Fibroblast of gingiva (primary cell): ENCODE measurements at regions not wholly inside any gene's neighbourhood (a gene's known extent, or its start where the extent isn't known, plus 50 kb on each side); places are given as distances from the start of the nearest gene placed in this dataset.

Experiments used
- DNase-seq: peaks from one replicate; pipeline ENCODE4 v3.0.0-alpha.2; 2011; ENCODE audit warnings: low read depth

- no peak for DNase-seq
Measured at GRCh38 chr9:17970277-17970676, 391.4 kb downstream of the SH3GL2 start.

GRCh38 chr9:17978773-17979172 is 399.9 kb downstream of the SH3GL2 start:
- DNase-seq: no peak

- DNase-seq: no peak
Measured at GRCh38 chr9:17986595-17986994, 407.7 kb downstream of the SH3GL2 start.

- no peak for DNase-seq
Measured at GRCh38 chr9:17987189-17987588, 408.3 kb downstream of the SH3GL2 start.

GRCh38 chr9:17988489-17988888 is 409.6 kb downstream of the SH3GL2 start:
- DNase-seq: no peak

- DNase-seq: no peak
Measured at GRCh38 chr9:17990602-17991001, 411.7 kb downstream of the SH3GL2 start.

GRCh38 chr9:17993024-17993423 is 414.2 kb downstream of the SH3GL2 start:
- DNase-seq: no peak

GRCh38 chr9:17994695-17995425 is 416.0 kb downstream of the SH3GL2 start:
- no peak for DNase-seq

GRCh38 chr9:17996728-17997127 is 417.9 kb downstream of the SH3GL2 start:
- no peak for DNase-seq

- no peak for DNase-seq
Measured at GRCh38 chr9:18002718-18003438, 424.0 kb downstream of the SH3GL2 start.

GRCh38 chr9:18006591-18006990 is 427.7 kb downstream of the SH3GL2 start:
- DNase-seq: no peak

GRCh38 chr9:18007621-18008020 is 428.8 kb downstream of the SH3GL2 start:
- no peak for DNase-seq

- DNase-seq: no peak
Measured at GRCh38 chr9:18009902-18010301, 431.0 kb downstream of the SH3GL2 start.

- no peak for DNase-seq
Measured at GRCh38 chr9:18010492-18010891, 431.6 kb downstream of the SH3GL2 start.

GRCh38 chr9:18012170-18012569 is 433.3 kb downstream of the SH3GL2 start:
- no peak for DNase-seq

- DNase-seq: no peak
Measured at GRCh38 chr9:18014556-18014955, 435.7 kb downstream of the SH3GL2 start.

- DNase-seq: no peak
Measured at GRCh38 chr9:18015116-18015515, 436.2 kb downstream of the SH3GL2 start.

GRCh38 chr9:18017136-18017535 is 438.3 kb downstream of the SH3GL2 start:
- DNase-seq: no peak

GRCh38 chr9:18018221-18018620 is 439.4 kb downstream of the SH3GL2 start:
- no peak for DNase-seq

GRCh38 chr9:18018661-18019060 is 439.8 kb downstream of the SH3GL2 start:
- no peak for DNase-seq

GRCh38 chr9:18020121-18020745 is 441.4 kb downstream of the SH3GL2 start:
- no peak for DNase-seq

- DNase-seq: no peak
Measured at GRCh38 chr9:18022642-18023041, 443.8 kb downstream of the SH3GL2 start.

GRCh38 chr9:18023332-18023731 is 444.5 kb downstream of the SH3GL2 start:
- DNase-seq: no peak
